ENCODE measurements at regions not wholly inside any gene's neighbourhood (a gene's known extent, or its start where the extent isn't known, plus 50 kb on each side); places are given as distances from the start of the nearest gene placed in this dataset.

DNA sequence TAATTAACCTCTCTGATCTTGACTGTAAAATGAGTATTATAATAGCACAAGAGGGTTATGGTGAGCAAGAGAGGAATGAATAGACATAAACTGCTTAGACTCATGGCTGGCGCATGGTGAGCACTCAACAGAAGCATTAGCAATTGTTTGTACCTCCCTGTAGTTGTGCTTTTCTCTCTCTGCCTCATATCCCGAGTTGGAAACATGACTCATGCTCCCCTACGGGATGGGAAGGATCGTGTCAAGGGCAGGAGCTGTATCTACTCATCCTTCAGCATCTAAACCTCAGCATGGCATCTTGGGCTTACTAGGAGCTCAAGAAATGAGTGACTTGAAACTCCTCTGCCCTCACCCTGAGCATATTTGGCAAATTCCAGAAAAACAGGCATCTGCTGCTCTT, 299.6 kb downstream of the MAP2K4 start:
- H3K4me1 Mint-ChIP-seq: no peaks in the 10 kb centered on the region
- peaks cover 3% of the 10 kb centered on the region for H3K9me3 Mint-ChIP-seq
- ATAC-seq (no peak), DNase-seq (ENCODE audit: low spot score in 2 of 2) (no peak)
- H3K36me3 Mint-ChIP-seq: no peaks in the 10 kb centered on the region
- no peak overlapping the region for H3K27ac Mint-ChIP-seq
- H3K4me3 Mint-ChIP-seq: no peak overlapping the region

- ATAC-seq (no peak), DNase-seq (ENCODE audit: low spot score in 2 of 2) (no peak)
- H3K4me3 Mint-ChIP-seq: no peak overlapping the region
- peaks cover 18% of the 10 kb centered on the region for H3K9me3 Mint-ChIP-seq
- H3K27ac Mint-ChIP-seq: no peak overlapping the region
- H3K4me1 Mint-ChIP-seq: no peaks in the 10 kb centered on the region
- no peaks in the 10 kb centered on the region for H3K36me3 Mint-ChIP-seq
These were observed 307.5 kb downstream of the MAP2K4 start for GRCh38 chr17:12328204-12328603.

DNA sequence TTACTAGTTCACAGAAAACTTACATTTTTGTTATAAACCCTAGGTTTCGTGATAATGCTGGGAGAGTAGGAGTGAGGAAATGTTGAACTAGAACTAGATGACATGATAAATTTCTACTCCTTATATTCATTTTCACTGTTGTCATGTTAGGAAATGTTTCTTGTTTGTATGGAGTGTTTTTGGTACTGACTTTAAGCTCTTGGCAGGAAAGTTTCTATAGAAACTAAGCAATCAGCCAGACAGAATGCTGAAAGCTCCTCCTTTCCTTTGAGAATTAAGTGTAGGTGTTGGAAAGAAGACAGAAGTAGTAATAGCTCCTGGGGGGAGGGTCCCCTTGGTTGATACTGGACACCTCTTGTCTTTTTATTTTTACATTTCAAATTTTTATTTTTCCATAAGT, 309.8 kb downstream of the MAP2K4 start:
- H3K4me3 Mint-ChIP-seq: no peak overlapping the region
- peaks cover 18% of the 10 kb centered on the region for H3K9me3 Mint-ChIP-seq
- DNase-seq (ENCODE audit: low spot score in 2 of 2) (no peak), ATAC-seq (no peak)
- H3K36me3 Mint-ChIP-seq: no peaks in the 10 kb centered on the region
- H3K27ac Mint-ChIP-seq: no peak overlapping the region
- H3K4me1 Mint-ChIP-seq: no peaks in the 10 kb centered on the region

DNA sequence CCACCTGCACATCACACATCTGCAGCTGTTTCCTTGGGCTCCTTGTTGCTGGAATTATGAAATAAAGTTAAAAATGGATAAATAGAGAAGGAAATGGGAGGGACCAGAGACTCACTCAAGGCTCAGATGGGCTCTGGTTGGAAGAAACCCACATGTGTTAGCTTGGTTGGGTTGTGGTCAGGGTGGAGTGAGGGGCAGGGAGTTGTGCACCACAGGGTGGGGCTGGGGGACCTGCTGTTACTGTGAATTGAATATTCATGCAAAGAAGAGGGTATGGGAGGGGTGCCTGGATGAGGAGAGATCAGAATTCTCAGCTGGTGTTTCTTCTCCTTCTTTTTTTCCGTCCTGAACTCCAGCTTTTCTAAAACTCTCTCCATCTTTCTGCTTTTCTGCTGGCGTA, 320.7 kb downstream of the MAP2K4 start:
- Mint-ChIP-seq H3K4me3 (no peak overlapping the region), H3K27ac (no peak overlapping the region), H3K9me3 (no peaks in the 10 kb centered on the region), H3K4me1 (no peaks in the 10 kb centered on the region), H3K36me3 (no peaks in the 10 kb centered on the region)
- DNase-seq (ENCODE audit: low spot score in 2 of 2): no peak
- no peak for ATAC-seq

- H3K4me3 Mint-ChIP-seq: no peak overlapping the region
- H3K4me1 Mint-ChIP-seq: no peaks in the 10 kb centered on the region
- H3K27ac Mint-ChIP-seq: no peak overlapping the region
- DNase-seq (ENCODE audit: low spot score in 2 of 2) (no peak), ATAC-seq (no peak)
- H3K9me3 Mint-ChIP-seq: no peaks in the 10 kb centered on the region
- no peaks in the 10 kb centered on the region for H3K36me3 Mint-ChIP-seq
These were observed 321.5 kb downstream of the MAP2K4 start for GRCh38 chr17:12342161-12342560.

- Mint-ChIP-seq H3K4me3 (no peak overlapping the region), H3K36me3 (no peaks in the 10 kb centered on the region), H3K4me1 (no peaks in the 10 kb centered on the region), H3K27ac (no peak overlapping the region), H3K9me3 (no peaks in the 10 kb centered on the region)
- ATAC-seq (no peak), DNase-seq (ENCODE audit: low spot score in 2 of 2) (no peak)
These were observed 322.1 kb downstream of the MAP2K4 start for GRCh38 chr17:12342609-12343435.

- DNase-seq (ENCODE audit: low spot score in 2 of 2) (no peak), ATAC-seq (no peak)
- H3K4me1 Mint-ChIP-seq: no peaks in the 10 kb centered on the region
- H3K4me3 Mint-ChIP-seq: no peak overlapping the region
- H3K36me3 Mint-ChIP-seq: no peaks in the 10 kb centered on the region
- H3K27ac Mint-ChIP-seq: no peak overlapping the region
- H3K9me3 Mint-ChIP-seq: peaks cover 7% of the 10 kb centered on the region
These were observed 317.2 kb upstream of the MYOCD start for GRCh38 chr17:12348476-12348875.

DNA sequence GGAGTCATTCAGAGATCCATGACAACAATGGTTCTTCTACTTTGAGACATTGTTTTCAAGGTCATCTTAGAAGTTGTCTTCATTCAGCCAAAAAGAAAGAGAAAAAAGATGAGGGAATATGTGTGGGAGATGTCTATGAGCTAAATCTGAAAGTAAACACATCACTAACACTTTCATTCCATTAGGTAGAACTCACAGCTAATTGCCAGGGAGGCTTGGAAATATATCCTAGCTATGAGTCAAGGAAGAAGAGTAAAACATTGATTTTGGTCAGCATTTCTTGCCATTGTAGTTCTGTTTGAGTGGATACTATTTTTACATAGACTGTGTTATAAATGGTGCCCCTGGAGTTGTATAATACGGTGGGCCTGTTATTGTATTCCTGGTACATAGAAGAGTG, 316.4 kb upstream of the MYOCD start:
- Mint-ChIP-seq H3K4me1 (no peaks in the 10 kb centered on the region), H3K4me3 (no peak overlapping the region), H3K36me3 (no peaks in the 10 kb centered on the region), H3K27ac (no peak overlapping the region), H3K9me3 (peaks cover 7% of the 10 kb centered on the region)
- no peak for DNase-seq (ENCODE audit: low spot score in 2 of 2)
- no peak for ATAC-seq

- Mint-ChIP-seq H3K4me1 (no peaks in the 10 kb centered on the region), H3K27ac (no peak overlapping the region), H3K36me3 (no peaks in the 10 kb centered on the region), H3K9me3 (peaks cover 7% of the 10 kb centered on the region), H3K4me3 (no peak overlapping the region)
- ATAC-seq (no peak), DNase-seq (ENCODE audit: low spot score in 2 of 2) (no peak)
These were observed 313.6 kb upstream of the MYOCD start for GRCh38 chr17:12352127-12352526.

DNA sequence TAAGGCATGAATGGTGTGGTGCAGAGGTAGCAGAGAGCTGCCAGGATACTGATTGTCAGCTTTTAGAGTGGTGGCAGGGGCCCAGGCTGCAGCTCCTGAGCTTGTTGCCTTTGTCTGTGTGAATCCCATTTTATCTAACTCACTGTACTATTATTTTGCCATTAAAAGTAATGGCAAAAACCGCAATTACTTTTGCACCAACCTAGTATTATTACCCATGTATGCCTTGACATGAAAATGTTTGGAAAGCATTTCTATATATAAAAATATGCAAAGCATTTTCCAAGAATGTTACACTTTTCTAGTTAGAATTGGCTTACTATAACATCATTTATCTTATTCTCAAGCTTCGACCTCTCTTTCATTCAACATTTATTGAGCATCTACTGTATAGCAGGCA, 308.1 kb upstream of the MYOCD start:
- Mint-ChIP-seq H3K27ac (no peak overlapping the region), H3K9me3 (peaks cover 5% of the 10 kb centered on the region), H3K4me3 (no peak overlapping the region), H3K4me1 (no peaks in the 10 kb centered on the region), H3K36me3 (no peaks in the 10 kb centered on the region)
- ATAC-seq (no peak), DNase-seq (ENCODE audit: low spot score in 2 of 2) (no peak)

DNA sequence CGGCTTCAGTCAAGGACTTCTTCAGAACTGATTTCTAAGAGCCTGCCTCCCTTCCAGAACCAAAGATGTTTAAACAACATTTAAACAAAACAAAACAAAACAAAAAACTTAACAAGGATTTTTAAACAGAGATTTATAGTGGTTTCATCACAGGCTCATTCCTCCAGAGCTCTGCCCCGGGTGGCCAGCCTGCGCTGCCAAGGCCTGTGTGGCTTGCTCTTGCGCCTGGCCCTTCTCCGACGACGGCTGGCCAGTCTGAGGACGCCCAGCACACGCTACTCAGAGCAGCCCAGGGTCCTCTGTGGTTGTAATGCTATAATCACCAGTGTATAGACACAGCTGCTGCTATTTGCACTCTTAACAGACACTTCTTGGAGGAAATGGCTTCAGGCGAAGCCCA, 307.2 kb upstream of the MYOCD start:
- no peak for ATAC-seq

DNA sequence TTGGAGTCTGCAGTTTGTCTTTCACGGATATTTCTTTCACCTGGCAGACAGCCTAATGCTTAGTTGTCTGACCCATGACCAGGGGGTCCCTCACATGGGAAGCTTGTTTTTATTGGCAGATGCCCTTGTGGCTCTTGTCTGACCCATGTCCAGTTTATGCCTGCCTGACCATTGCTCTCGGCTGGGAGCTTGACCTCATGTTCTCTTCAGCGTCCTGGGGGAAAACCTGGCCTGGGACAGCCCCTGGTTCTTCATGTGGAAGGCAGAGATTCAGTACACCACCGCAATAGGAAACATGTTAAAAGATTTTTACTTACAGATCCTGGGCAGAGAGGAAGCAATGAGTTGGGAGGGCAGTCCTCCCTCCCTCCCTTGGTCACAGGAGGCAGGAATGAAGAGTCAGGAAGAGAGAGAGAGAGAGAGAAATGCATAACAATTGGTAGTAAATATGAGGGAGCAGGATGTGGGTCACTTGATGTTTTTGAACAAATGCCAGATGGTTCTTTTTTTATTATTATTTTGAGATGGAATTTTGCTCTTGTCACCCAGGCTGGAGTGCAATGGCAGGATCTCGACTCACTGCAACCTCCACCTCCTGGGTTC, 302.7 kb upstream of the MYOCD start:
- Mint-ChIP-seq H3K36me3 (no peaks in the 10 kb centered on the region), H3K4me3 (no peak overlapping the region), H3K9me3 (peaks cover 9% of the 10 kb centered on the region), H3K4me1 (no peaks in the 10 kb centered on the region), H3K27ac (no peak overlapping the region)
- DNase-seq (ENCODE audit: low spot score in 2 of 2): no peak
- no peak for ATAC-seq

More for the DNA sequence above, 307.2 kb upstream of the MYOCD start:
- Mint-ChIP-seq H3K36me3 (no peaks in the 10 kb centered on the region), H3K9me3 (peaks cover 6% of the 10 kb centered on the region), H3K4me3 (no peak overlapping the region), H3K27ac (no peak overlapping the region), H3K4me1 (no peaks in the 10 kb centered on the region)
- DNase-seq (ENCODE audit: low spot score in 2 of 2): no peak

- H3K4me1 Mint-ChIP-seq: no peaks in the 10 kb centered on the region
- H3K36me3 Mint-ChIP-seq: no peaks in the 10 kb centered on the region
- no peak for DNase-seq (ENCODE audit: low spot score in 2 of 2)
- peaks cover 7% of the 10 kb centered on the region for H3K9me3 Mint-ChIP-seq
- H3K4me3 Mint-ChIP-seq: no peak overlapping the region
- ATAC-seq: no peak
- H3K27ac Mint-ChIP-seq: no peak overlapping the region
These were observed 299.9 kb upstream of the MYOCD start for GRCh38 chr17:12365805-12366204.

DNA sequence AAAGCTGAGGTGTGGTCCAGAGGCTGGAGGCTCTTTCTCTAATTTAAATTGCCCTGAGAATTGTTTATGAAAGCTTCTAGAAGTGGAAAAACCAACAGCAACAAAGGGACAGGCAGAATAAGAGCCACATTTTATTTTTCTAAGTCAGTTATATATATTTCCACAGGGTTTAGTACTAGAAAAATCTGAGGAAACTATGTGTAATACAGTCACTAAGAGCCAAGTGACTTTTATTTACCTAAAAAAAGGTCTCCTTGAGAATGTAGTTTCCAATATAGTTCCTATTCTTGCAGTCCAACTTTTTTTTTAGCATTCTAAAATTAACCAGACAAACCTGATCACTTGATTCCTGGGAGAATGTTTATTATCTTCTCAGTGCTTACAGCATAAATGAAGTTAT, 296.6 kb upstream of the MYOCD start:
- H3K27ac Mint-ChIP-seq: no peak overlapping the region
- H3K4me3 Mint-ChIP-seq: no peak overlapping the region
- H3K4me1 Mint-ChIP-seq: no peaks in the 10 kb centered on the region
- H3K9me3 Mint-ChIP-seq: peaks cover 3% of the 10 kb centered on the region
- no peak for ATAC-seq
- DNase-seq (ENCODE audit: low spot score in 2 of 2): no peak
- no peaks in the 10 kb centered on the region for H3K36me3 Mint-ChIP-seq

- Mint-ChIP-seq H3K9me3 (peaks cover 6% of the 10 kb centered on the region), H3K36me3 (no peaks in the 10 kb centered on the region), H3K27ac (no peak overlapping the region), H3K4me3 (no peak overlapping the region), H3K4me1 (no peaks in the 10 kb centered on the region)
- ATAC-seq: no peak
- DNase-seq (ENCODE audit: low spot score in 2 of 2): no peak
These were observed 289.4 kb upstream of the MYOCD start for GRCh38 chr17:12376276-12376675.

DNA sequence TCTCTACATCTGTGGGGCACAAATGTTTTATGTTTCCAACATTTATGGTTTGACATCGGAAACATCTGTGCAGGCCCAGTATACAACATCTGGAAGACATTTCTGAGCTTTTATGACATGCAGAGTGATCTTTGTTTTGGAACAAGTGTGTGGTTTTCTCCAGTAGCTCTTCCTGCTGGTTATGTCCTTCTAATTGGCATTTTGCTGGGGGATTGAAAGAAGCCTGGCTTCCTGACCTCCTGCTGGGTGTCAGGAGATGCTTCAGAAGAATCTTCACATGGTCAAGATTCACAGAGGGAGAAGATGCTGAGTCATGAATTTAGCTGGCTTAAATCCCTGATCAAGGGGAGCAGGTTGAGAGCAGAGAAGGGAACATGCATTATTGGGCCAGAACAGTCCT, 279.5 kb upstream of the MYOCD start:
- no peak overlapping the region for H3K4me3 Mint-ChIP-seq
- DNase-seq (ENCODE audit: low spot score in 2 of 2): no peak
- H3K9me3 Mint-ChIP-seq: peaks cover 6% of the 10 kb centered on the region
- no peaks in the 10 kb centered on the region for H3K36me3 Mint-ChIP-seq
- no peak for ATAC-seq
- no peaks in the 10 kb centered on the region for H3K4me1 Mint-ChIP-seq
- H3K27ac Mint-ChIP-seq: no peak overlapping the region

Data from stimulated activated effector memory CD8-positive, alpha-beta T cell treated with anti-CD3 and anti-CD28 coated beads, Interleukin-12 subunit alpha, Interleukin-12 subunit beta, amount 100 ng/mL, for 72 hours (primary cell).